ENCODE measurements at regions not wholly inside any gene's neighbourhood (a gene's known extent, or its start where the extent isn't known, plus 50 kb on each side); places are given as distances from the start of the nearest gene placed in this dataset.

DNA sequence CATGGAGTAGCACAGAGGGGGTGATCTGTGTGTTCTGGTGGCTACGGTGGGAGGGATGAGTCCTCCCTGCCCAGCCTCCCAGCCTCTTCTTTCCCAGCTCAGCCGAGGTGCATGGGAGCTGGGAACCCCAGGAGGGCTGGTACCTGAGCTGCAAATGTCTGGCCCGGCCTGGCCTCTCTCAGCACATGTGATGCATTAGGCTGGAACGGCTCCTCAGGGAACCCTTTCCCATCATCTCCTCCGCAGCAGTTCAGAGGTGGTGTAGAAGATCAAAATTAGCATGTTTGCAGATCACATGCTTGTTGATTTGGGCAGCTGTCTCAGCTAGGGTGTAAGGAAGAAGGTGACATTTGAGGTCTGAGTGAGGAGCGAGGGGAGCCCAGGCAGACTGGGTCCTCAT lies 126.6 kb downstream of the EMX2 start:
- 100% methylated on average over 1 of the region's 6 CpGs for WGBS (ENCODE audit: insufficient coverage, low lambda C conversion rate)
- DNase-seq, result no peak
- no peaks in the 10 kb centered on the region for H3K4me1 ChIP-seq (ENCODE audit: control insufficient read depth, insufficient read depth, low read length)
- H3K4me3 ChIP-seq (ENCODE audit: low read length), result no peak overlapping the region
- H3K9me3 ChIP-seq (ENCODE audit: control insufficient read depth, low read depth, low read length), result no peaks in the 10 kb centered on the region
- no peak overlapping the region for H3K27ac ChIP-seq (ENCODE audit: low read length)
- no peaks in the 10 kb centered on the region for H3K27me3 ChIP-seq (ENCODE audit: control insufficient read depth, insufficient read depth, low read length)
- H3K36me3 ChIP-seq (ENCODE audit: control insufficient read depth, insufficient read depth, low read length), result no peaks in the 10 kb centered on the region

DNA sequence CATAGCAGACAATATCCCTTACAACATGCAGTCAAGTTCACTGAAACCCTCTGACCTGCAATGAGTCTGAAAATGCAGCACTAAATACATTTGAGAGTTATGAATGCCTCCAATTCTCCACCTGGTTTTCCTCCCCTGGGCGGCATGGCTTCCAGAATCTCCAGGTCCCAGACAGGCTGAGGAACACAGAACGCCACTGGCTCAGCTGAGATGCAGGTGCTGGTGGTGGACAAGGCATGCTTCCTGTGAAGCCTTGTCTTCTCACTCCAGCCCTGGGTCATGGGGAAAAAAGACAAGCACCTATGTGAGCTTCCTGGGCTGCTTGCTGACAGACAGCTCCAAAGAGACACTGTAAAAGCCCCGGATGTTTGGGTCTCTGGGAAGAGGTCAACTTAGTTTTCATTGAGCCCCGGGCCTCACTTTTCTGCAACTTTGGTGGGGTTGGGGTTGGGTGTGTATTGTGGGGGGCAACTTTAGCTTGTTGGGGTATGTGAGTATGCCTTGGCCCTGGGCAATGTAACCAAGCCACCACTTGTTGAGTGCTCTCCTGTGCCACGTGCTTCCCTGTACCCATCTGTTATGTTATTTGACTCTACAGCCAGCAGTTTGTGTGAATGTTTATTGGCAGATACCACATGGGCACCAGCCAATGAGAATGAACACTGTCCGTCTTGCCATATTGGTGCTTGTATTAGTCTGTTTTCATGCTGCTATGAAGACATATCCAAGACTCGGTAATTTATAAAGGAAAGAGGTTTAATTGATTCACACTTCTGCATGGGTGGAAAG lies 127.8 kb downstream of the EMX2 start:
- H3K9me3 ChIP-seq (ENCODE audit: control insufficient read depth, low read depth, low read length), result no peaks in the 10 kb centered on the region
- 100% methylated on average over 1 of the region's 7 CpGs for WGBS (ENCODE audit: insufficient coverage, low lambda C conversion rate)
- no peaks in the 10 kb centered on the region for H3K4me1 ChIP-seq (ENCODE audit: control insufficient read depth, insufficient read depth, low read length)
- H3K4me3 ChIP-seq (ENCODE audit: low read length), result no peak overlapping the region
- H3K36me3 ChIP-seq (ENCODE audit: control insufficient read depth, insufficient read depth, low read length), result no peaks in the 10 kb centered on the region
- DNase-seq, result no peak
- no peak overlapping the region for H3K27ac ChIP-seq (ENCODE audit: low read length)
- peaks cover 2% of the 10 kb centered on the region for H3K27me3 ChIP-seq (ENCODE audit: control insufficient read depth, insufficient read depth, low read length)

DNA sequence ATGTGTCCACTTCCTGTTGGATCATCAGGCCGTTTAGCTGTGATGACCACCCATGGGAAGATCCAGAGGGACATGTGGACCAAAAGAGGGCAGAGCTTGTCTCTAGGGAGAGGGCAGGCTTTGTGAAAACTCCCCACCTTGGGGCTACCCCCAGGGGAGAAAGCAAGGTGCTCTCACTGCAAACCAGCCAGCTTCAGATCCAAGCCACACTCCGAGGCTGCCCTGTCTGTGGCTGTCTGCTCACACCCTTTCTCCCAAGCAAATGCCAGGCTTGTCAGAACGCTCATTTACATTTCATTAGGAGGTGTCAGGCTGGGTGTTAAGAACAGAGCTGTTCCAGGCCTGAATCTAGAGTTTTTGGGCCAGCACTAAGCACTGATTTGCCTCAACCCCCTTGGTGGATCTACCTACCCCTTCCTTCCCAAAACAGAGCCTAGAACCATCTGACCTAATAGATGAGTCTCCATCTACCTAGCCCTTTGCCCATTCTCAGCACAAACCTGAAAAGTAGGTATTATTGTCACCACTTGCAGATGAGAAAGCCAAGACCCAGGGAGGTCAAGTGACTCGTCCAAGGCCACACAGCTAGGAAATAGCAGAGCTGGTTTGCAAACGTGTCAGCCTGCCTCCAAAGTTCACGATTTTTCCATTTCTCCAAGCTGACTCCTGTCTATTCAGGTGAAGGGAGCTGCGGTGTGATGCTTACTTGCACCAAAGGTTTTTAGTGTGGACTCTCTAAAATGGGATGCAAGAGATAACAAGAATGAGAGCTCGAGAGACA lies 130.9 kb downstream of the EMX2 start:
- no CpG with 5 or more reads among the region's 8 CpGs for WGBS (ENCODE audit: insufficient coverage, low lambda C conversion rate)
- no peak overlapping the region for H3K4me3 ChIP-seq (ENCODE audit: low read length)

DNA sequence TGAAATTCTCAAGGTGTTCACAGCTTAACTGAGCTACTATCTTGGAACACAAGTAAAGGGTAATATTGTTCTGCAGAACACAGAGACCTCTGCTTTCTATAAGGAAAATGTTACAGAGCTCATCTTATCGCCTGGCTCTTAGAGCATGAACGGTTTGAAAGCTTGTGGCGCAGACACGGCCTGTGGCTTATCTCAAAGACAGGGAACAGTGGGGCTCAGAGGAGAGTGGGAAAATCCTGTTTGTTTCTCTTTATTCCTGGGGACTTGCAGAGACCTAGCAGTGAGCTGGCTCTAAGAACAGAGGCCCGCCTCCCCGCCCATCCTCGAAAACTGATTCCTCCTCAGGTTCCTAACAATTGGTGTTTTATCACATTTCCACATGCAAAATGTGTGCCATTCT lies 131.7 kb downstream of the EMX2 start:
- H3K4me1 ChIP-seq (ENCODE audit: control insufficient read depth, insufficient read depth, low read length), result no peaks in the 10 kb centered on the region
- WGBS (ENCODE audit: insufficient coverage, low lambda C conversion rate), result 80% methylated on average over 2 of the region's 7 CpGs
- no peak for DNase-seq
- H3K4me3 ChIP-seq (ENCODE audit: low read length), result no peak overlapping the region
- no peak overlapping the region for H3K27ac ChIP-seq (ENCODE audit: low read length)
- no peaks in the 10 kb centered on the region for H3K36me3 ChIP-seq (ENCODE audit: control insufficient read depth, insufficient read depth, low read length)
- no peaks in the 10 kb centered on the region for H3K9me3 ChIP-seq (ENCODE audit: control insufficient read depth, low read depth, low read length)
- peaks cover 8% of the 10 kb centered on the region for H3K27me3 ChIP-seq (ENCODE audit: control insufficient read depth, insufficient read depth, low read length)

More for the DNA sequence above, 130.9 kb downstream of the EMX2 start:
- Histone ChIP-seq H3K27ac (ENCODE audit: low read length) (no peak overlapping the region), H3K27me3 (ENCODE audit: control insufficient read depth, insufficient read depth, low read length) (peaks cover 8% of the 10 kb centered on the region), H3K36me3 (ENCODE audit: control insufficient read depth, insufficient read depth, low read length) (no peaks in the 10 kb centered on the region), H3K9me3 (ENCODE audit: control insufficient read depth, low read depth, low read length) (no peaks in the 10 kb centered on the region), H3K4me1 (ENCODE audit: control insufficient read depth, insufficient read depth, low read length) (no peaks in the 10 kb centered on the region)
- no peak for DNase-seq

DNA sequence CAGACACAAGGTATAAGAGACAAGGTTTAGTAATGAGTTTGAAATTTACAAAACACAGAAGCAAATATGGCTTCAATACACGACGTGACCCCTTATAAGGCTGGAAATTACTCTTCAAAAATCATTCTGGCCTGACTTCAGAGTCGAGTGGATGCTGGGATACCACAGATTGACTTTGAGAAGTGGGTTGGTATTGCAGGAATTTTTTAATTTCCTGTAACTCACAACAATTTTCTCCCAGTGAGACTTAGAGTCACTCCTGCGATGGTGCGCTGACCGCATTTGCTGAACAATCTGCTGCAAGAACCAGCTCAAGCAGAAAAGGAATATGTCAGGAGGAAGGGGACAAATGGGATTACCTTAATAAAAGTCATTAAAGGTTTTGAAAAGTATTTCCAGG lies 132.1 kb downstream of the EMX2 start:
- Histone ChIP-seq H3K27ac (ENCODE audit: low read length) (no peak overlapping the region), H3K36me3 (ENCODE audit: control insufficient read depth, insufficient read depth, low read length) (no peaks in the 10 kb centered on the region), H3K4me1 (ENCODE audit: control insufficient read depth, insufficient read depth, low read length) (no peaks in the 10 kb centered on the region), H3K9me3 (ENCODE audit: control insufficient read depth, low read depth, low read length) (no peaks in the 10 kb centered on the region), H3K4me3 (ENCODE audit: low read length) (no peak overlapping the region), H3K27me3 (ENCODE audit: control insufficient read depth, insufficient read depth, low read length) (peaks cover 8% of the 10 kb centered on the region)
- DNase-seq, result no peak
- no CpG with 5 or more reads among the region's 6 CpGs for WGBS (ENCODE audit: insufficient coverage, low lambda C conversion rate)

DNA sequence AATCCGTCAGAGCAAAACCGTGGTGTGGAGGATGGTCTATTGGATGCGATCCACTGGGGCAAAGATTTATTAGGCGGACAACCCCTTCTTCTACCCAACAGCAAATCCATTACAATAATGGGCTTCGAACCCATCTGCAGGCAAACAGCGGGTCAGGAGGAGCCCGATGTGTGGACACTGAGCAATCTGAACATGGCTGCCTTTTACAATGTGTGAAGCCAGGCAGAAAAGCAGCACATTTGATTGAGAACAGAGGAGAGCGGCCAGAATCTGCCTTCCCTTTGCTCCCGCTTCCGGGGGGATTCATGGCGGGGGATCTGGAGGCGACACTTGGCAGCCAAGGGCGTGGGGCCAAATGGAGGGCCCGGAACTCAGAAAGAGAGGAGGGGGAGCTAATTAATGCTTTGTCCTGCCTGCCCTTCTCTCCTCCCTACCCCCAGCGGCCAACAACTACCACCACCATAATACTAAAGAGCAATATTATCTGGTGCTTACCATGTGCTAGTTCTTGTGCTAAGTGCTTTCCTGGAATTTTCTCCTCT lies 133.0 kb downstream of the EMX2 start:
- Histone ChIP-seq H3K9me3 (ENCODE audit: control insufficient read depth, low read depth, low read length) (no peaks in the 10 kb centered on the region), H3K4me3 (ENCODE audit: low read length) (no peak overlapping the region), H3K27ac (ENCODE audit: low read length) (no peak overlapping the region), H3K27me3 (ENCODE audit: control insufficient read depth, insufficient read depth, low read length) (peaks cover 10% of the 10 kb centered on the region), H3K36me3 (ENCODE audit: control insufficient read depth, insufficient read depth, low read length) (no peaks in the 10 kb centered on the region), H3K4me1 (ENCODE audit: control insufficient read depth, insufficient read depth, low read length) (no peaks in the 10 kb centered on the region)
- DNase-seq, result no peak
- no CpG with 5 or more reads among the region's 15 CpGs for WGBS (ENCODE audit: insufficient coverage, low lambda C conversion rate)

DNA sequence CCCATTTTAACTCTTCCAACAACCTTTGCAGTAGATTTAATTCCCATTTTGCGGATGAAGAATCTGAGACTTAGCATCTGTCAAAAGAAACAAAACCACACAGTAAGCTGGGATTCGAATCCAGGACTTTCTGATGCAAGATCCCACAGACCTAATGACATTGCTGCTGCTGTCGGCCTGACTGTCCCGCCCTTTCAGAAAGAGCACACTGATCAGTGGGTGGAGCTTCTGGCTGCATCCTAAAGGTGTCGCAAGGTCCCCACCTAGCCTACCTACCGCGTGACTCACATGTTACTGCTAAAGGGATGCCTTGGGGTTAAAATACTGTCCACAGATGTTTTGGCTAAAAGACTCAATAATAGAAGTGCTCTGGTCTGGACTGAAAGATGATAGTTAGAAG lies 134.7 kb downstream of the EMX2 start:
- H3K36me3 ChIP-seq (ENCODE audit: control insufficient read depth, insufficient read depth, low read length), result no peaks in the 10 kb centered on the region
- H3K27ac ChIP-seq (ENCODE audit: low read length), result no peak overlapping the region
- peaks cover 10% of the 10 kb centered on the region for H3K27me3 ChIP-seq (ENCODE audit: control insufficient read depth, insufficient read depth, low read length)
- DNase-seq, result no peak
- no peak overlapping the region for H3K4me3 ChIP-seq (ENCODE audit: low read length)
- whole genome bisulfite sequencing (ENCODE audit: insufficient coverage, low lambda C conversion rate), result no CpG with 5 or more reads among the region's 7 CpGs
- no peaks in the 10 kb centered on the region for H3K4me1 ChIP-seq (ENCODE audit: control insufficient read depth, insufficient read depth, low read length)
- no peaks in the 10 kb centered on the region for H3K9me3 ChIP-seq (ENCODE audit: control insufficient read depth, low read depth, low read length)

DNA sequence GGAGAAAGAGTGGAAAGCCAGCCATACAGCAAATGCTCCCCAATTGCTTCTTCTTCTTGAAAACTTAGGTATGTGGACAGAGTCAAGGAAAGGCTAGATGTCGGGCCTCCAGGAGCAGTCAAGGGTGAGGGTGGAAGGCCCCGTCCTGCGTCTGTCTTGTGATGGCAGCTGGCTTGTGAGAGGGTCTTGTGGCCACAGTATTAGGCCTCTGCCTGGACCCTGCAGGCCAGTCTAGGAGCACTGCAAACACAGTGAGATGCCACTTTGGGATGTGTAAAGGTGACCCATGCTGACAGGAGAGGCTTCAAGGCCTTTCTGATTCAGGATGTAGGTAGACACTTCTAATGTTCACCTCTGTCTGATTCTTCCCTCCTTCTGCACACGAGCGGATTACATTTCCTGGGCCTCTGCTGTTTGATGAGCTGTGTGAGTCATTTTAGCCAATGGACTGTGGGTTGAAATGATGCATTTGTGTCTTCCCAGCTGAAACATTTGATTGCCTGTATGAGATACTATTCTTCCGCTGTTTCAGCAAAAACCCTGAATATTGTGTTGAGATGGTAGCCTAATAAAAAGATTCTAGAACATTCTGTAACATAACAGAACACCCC lies 135.4 kb downstream of the EMX2 start:
- Histone ChIP-seq H3K27me3 (ENCODE audit: control insufficient read depth, insufficient read depth, low read length) (peaks cover 13% of the 10 kb centered on the region), H3K4me3 (ENCODE audit: low read length) (no peak overlapping the region), H3K9me3 (ENCODE audit: control insufficient read depth, low read depth, low read length) (no peaks in the 10 kb centered on the region), H3K36me3 (ENCODE audit: control insufficient read depth, insufficient read depth, low read length) (no peaks in the 10 kb centered on the region), H3K27ac (ENCODE audit: low read length) (no peak overlapping the region), H3K4me1 (ENCODE audit: control insufficient read depth, insufficient read depth, low read length) (no peaks in the 10 kb centered on the region)
- no CpG with 5 or more reads among the region's 6 CpGs for WGBS (ENCODE audit: insufficient coverage, low lambda C conversion rate)
- DNase-seq, result no peak

DNA sequence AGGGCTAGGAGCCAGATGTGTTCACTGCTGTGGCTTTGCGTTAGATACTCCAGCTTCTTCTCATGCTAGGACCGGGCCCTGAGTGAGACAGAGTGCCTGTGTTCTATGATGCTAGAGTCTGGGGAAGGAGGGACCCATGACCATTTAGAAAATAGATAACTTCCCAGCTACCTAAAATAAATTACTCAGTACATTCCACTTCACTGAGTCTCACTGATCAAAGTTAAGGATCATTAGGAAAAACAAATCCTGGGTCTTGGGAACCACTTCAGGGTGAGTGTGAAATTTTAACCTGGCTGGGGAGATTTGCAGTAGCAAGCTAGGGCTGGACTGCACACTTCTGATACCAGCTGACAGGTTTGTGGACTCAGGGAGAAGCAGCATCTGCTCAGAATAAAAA lies 138.1 kb downstream of the EMX2 start:
- no peak for DNase-seq
- no peaks in the 10 kb centered on the region for H3K4me1 ChIP-seq (ENCODE audit: control insufficient read depth, insufficient read depth, low read length)
- H3K9me3 ChIP-seq (ENCODE audit: control insufficient read depth, low read depth, low read length), result no peaks in the 10 kb centered on the region
- WGBS (ENCODE audit: insufficient coverage, low lambda C conversion rate), result no CpG with 5 or more reads among the region's 2 CpGs
- H3K27ac ChIP-seq (ENCODE audit: low read length), result no peak overlapping the region
- no peak overlapping the region for H3K4me3 ChIP-seq (ENCODE audit: low read length)
- no peaks in the 10 kb centered on the region for H3K36me3 ChIP-seq (ENCODE audit: control insufficient read depth, insufficient read depth, low read length)
- H3K27me3 ChIP-seq (ENCODE audit: control insufficient read depth, insufficient read depth, low read length), result peaks cover 10% of the 10 kb centered on the region

DNA sequence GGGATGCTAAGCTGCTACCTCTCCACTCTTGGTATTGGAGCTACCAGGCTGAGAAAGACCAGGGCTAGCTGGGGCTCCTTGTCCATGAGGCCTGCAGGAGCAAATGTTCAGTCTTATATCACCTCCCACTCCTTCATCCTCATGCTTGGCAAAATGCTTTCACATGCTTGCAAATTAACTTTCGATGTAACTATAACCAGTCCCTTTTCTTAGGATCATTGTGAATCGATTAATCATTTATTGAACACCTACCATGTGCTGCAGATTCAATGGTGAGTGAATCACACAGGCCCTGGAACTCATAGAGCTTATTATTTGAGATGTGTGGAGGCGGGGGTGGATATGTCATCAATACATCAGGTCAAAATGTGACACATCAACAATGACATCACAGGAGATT lies 138.6 kb downstream of the EMX2 start:
- H3K4me1 ChIP-seq (ENCODE audit: control insufficient read depth, insufficient read depth, low read length), result no peaks in the 10 kb centered on the region
- no peaks in the 10 kb centered on the region for H3K36me3 ChIP-seq (ENCODE audit: control insufficient read depth, insufficient read depth, low read length)
- DNase-seq, result no peak
- no peaks in the 10 kb centered on the region for H3K9me3 ChIP-seq (ENCODE audit: control insufficient read depth, low read depth, low read length)
- 100% methylated on average over 2 of the region's 3 CpGs for WGBS (ENCODE audit: insufficient coverage, low lambda C conversion rate)
- H3K27ac ChIP-seq (ENCODE audit: low read length), result no peak overlapping the region
- peaks cover 8% of the 10 kb centered on the region for H3K27me3 ChIP-seq (ENCODE audit: control insufficient read depth, insufficient read depth, low read length)
- no peak overlapping the region for H3K4me3 ChIP-seq (ENCODE audit: low read length)
